HG02588 (cell line): ENCODE measurements at regions not wholly inside any gene's neighbourhood (a gene's known extent, or its start where the extent isn't known, plus 50 kb on each side); places are given as distances from the start of the nearest gene placed in this dataset.

ENCODE experiments used
- ATAC-seq: cut with Tn5 transposase; IDR thresholded peaks from one replicate; pipeline ENCODE4 v1.9.1; 2021; ENCODE audit warnings: mild to moderate bottlenecking, moderate library complexity; ENCODE audit not compliant: unreplicated experiment

- ATAC-seq: no peak
These were observed 151.6 kb upstream of the MEF2C start for GRCh38 chr5:89034588-89034987.

- ATAC-seq: no peak
These were observed 147.8 kb upstream of the MEF2C start for GRCh38 chr5:89030798-89031197.

- ATAC-seq: no peak
These were observed 145.8 kb upstream of the MEF2C start for GRCh38 chr5:89028595-89029285.

GRCh38 chr5:89024045-89024444 lies 141.1 kb upstream of the MEF2C start:
- no peak for ATAC-seq

GRCh38 chr5:89020926-89021610 lies 138.1 kb upstream of the MEF2C start:
- ATAC-seq: no peak

GRCh38 chr5:89016741-89017303 lies 133.8 kb upstream of the MEF2C start:
- ATAC-seq: no peak

GRCh38 chr5:89015409-89015808 lies 132.4 kb upstream of the MEF2C start:
- no peak for ATAC-seq

GRCh38 chr5:89011778-89012711 lies 129.1 kb upstream of the MEF2C start:
- no peak for ATAC-seq

GRCh38 chr5:89010512-89010911 lies 127.5 kb upstream of the MEF2C start:
- no peak for ATAC-seq

GRCh38 chr5:89008291-89008690 lies 125.3 kb upstream of the MEF2C start:
- ATAC-seq: no peak

- no peak for ATAC-seq
These were observed 123.0 kb upstream of the MEF2C start for GRCh38 chr5:89005990-89006389.

- ATAC-seq: no peak
These were observed 121.4 kb upstream of the MEF2C start for GRCh38 chr5:89004379-89004778.

- no peak for ATAC-seq
These were observed 120.6 kb upstream of the MEF2C start for GRCh38 chr5:89003563-89004036.

- no peak for ATAC-seq
These were observed 116.9 kb upstream of the MEF2C start for GRCh38 chr5:88999853-89000252.

- ATAC-seq: no peak
These were observed 115.0 kb upstream of the MEF2C start for GRCh38 chr5:88997937-88998336.

GRCh38 chr5:88984040-88984439 lies 101.1 kb upstream of the MEF2C start:
- ATAC-seq: no peak

GRCh38 chr5:88979726-88980125 lies 96.7 kb upstream of the MEF2C start:
- ATAC-seq: no peak

GRCh38 chr5:88979244-88979643 lies 96.3 kb upstream of the MEF2C start:
- peak; percentile 67 for ATAC-seq

GRCh38 chr5:88976914-88977313 lies 93.9 kb upstream of the MEF2C start:
- no peak for ATAC-seq

- no peak for ATAC-seq
These were observed 84.9 kb upstream of the MEF2C start for GRCh38 chr5:88967633-88968585.
